H1 (cell line): ENCODE measurements at regions not wholly inside any gene's neighbourhood (a gene's known extent, or its start where the extent isn't known, plus 50 kb on each side); places are given as distances from the start of the nearest gene placed in this dataset.
"Not testable (repeated sequence)": the region's sequence is repeated elsewhere in the genome, so short reads cannot be mapped to it uniquely, and the experiment has no call there.

Source experiments
- CTCF ChIA-PET: fragments of 300-600 bp; sonication (Branson Sonifier 250); formaldehyde crosslinking; loops from one replicate; lab custom pipeline; 2021; ENCODE audit not compliant: partially characterized antibody; lab: Charles Lee
- POLR2A ChIA-PET: fragments of 300-600 bp; sonication (Branson Sonifier 250); formaldehyde crosslinking; loops from one replicate; lab custom pipeline; 2021; ENCODE audit warnings: inconsistent platforms; ENCODE audit not compliant: partially characterized antibody; lab: Charles Lee
- DNase-seq, 2 experiments: peaks; one replicate each; pipeline versions ENCODE4 v3.0.0 to v3.0.0-alpha.2; 2010 to 2022; ENCODE audit warnings: low spot score in 2 of 2, low read depth in 1 of 2, mixed read lengths in 1 of 2
- FAIRE-seq: peaks from 2 replicates; lab custom pipeline; 2011; peaks lifted over from hg19 to GRCh38; lab: Jason Lieb, UNC
- H2AFZ ChIP-seq: 2 replicates; pipeline ENCODE4 v1.8.1; 2012; ENCODE audit warnings: low read length, inconsistent platforms
- H2AK5ac ChIP-seq: 2 replicates; pipeline ENCODE4 v1.6.1; 2013; ENCODE audit warnings: low read depth, low read length
- H2BK120ac ChIP-seq: replicated peaks from 2 replicates; pipeline ENCODE3; 2013; ENCODE audit warnings: low read depth, low read length, inconsistent platforms
- H2BK12ac ChIP-seq: 2 replicates; pipeline ENCODE4 v1.6.1; 2013; ENCODE audit warnings: low read depth, low read length
- H2BK15ac ChIP-seq: 2 replicates; pipeline ENCODE4 v1.6.1; 2013; ENCODE audit warnings: low read length
- H2BK20ac ChIP-seq: 2 replicates; pipeline ENCODE4 v1.6.1; 2013; ENCODE audit warnings: low read length
- H2BK5ac ChIP-seq: 2 replicates; pipeline ENCODE4 v1.6.1; 2013; ENCODE audit warnings: low read depth, low read length
- H3K14ac ChIP-seq: 2 replicates; pipeline ENCODE4 v1.6.1; 2013; ENCODE audit warnings: inconsistent platforms; ENCODE audit not compliant: insufficient read length
- H3K18ac ChIP-seq: 2 replicates; pipeline ENCODE4 v1.6.1; 2013; ENCODE audit warnings: low read length; ENCODE audit errors: extremely low read depth
- H3K23ac ChIP-seq: 2 replicates; pipeline ENCODE4 v1.6.1; 2013; ENCODE audit warnings: inconsistent platforms; ENCODE audit not compliant: insufficient read length
- H3K23me2 ChIP-seq: 2 replicates; pipeline ENCODE4 v1.6.1; 2013; ENCODE audit warnings: low read depth, low read length
- H3K27ac ChIP-seq: 2 replicates; pipeline ENCODE4 v1.6.1; 2011; ENCODE audit warnings: low read depth, low read length, inconsistent platforms
- H3K27me3 ChIP-seq, 4 experiments: replicated peaks in 1 of 4; 1 replicate in 1 of 4; 2 replicates in 3 of 4; pipeline versions ENCODE4 v1.6.1 to v1.8.1; 2011 to 2013; ENCODE audit warnings: low read length in 3 of 4, mild to moderate bottlenecking in 3 of 4, inconsistent platforms in 2 of 4, mixed read lengths in 2 of 4, moderate library complexity in 1 of 4; ENCODE audit not compliant: control insufficient read depth in 3 of 4, insufficient read depth in 3 of 4; ENCODE audit errors: extremely low read depth in 1 of 4
- H3K36me3 ChIP-seq, 4 experiments: 2 replicates each; pipeline versions ENCODE4 v1.6.1 to v1.8.1; 2011 to 2013; ENCODE audit warnings: mild to moderate bottlenecking in 4 of 4, low read length in 3 of 4, moderate library complexity in 2 of 4, control low read depth in 1 of 4, inconsistent platforms in 1 of 4; ENCODE audit not compliant: insufficient read depth in 4 of 4, control insufficient read depth in 2 of 4
- H3K4ac ChIP-seq: replicated peaks from 2 replicates; pipeline ENCODE3; 2013; ENCODE audit warnings: low read length, low read depth, mixed read lengths, inconsistent platforms; ENCODE audit not compliant: insufficient read length
- H3K4me1 ChIP-seq, 4 experiments: replicated peaks in 1 of 4; 1 replicate in 1 of 4; 2 replicates in 3 of 4; pipeline versions ENCODE4 v1.6.1 to v1.8.1; 2011 to 2013; ENCODE audit warnings: low read length in 3 of 4, inconsistent platforms in 2 of 4, mixed read lengths in 1 of 4; ENCODE audit not compliant: insufficient read depth in 4 of 4, control insufficient read depth in 3 of 4
- H3K4me2 ChIP-seq, 2 experiments: 2 replicates each; pipeline versions ENCODE4 v1.6.1 to v1.8.1; 2011 to 2013; ENCODE audit warnings: low read depth in 2 of 2, low read length in 2 of 2, control low read depth in 1 of 2, inconsistent platforms in 1 of 2, mild to moderate bottlenecking in 1 of 2; ENCODE audit not compliant: insufficient read depth in 1 of 2
- H3K4me3 ChIP-seq, 4 experiments: fragments of 200-600, 300-600 bp in 1 of 4; sonication (generic), shearing (Covaris generic), sonication (Bioruptor Twin) in 1 of 4; 2 replicates each; pipeline versions ENCODE4 v1.5.1 to v1.8.1; 2011 to 2016; ENCODE audit warnings: low read length in 4 of 4, low read depth in 3 of 4, control low read depth in 2 of 4, inconsistent platforms in 2 of 4, mild to moderate bottlenecking in 2 of 4, mixed read lengths in 1 of 4, moderate library complexity in 1 of 4; ENCODE audit not compliant: insufficient read depth in 2 of 4; ENCODE audit errors: extremely low read depth in 1 of 4
- H3K56ac ChIP-seq: replicated peaks from 2 replicates; pipeline ENCODE3; 2013; ENCODE audit warnings: low read depth, mild to moderate bottlenecking, mixed read lengths, low read length, inconsistent platforms; ENCODE audit not compliant: insufficient read length
- H3K79me1 ChIP-seq: 2 replicates; pipeline ENCODE4 v1.6.1; 2013; ENCODE audit warnings: low read depth, low read length, control low read depth
- H3K79me2 ChIP-seq, 2 experiments: 2 replicates each; pipeline versions ENCODE4 v1.6.1 to v1.8.1; 2012 to 2013; ENCODE audit warnings: low read length in 2 of 2, mild to moderate bottlenecking in 2 of 2, inconsistent platforms in 1 of 2; ENCODE audit not compliant: insufficient read depth in 2 of 2, control insufficient read depth in 1 of 2
- H3K9ac ChIP-seq, 4 experiments: replicated peaks in 1 of 4; 1 replicate in 1 of 4; 2 replicates in 3 of 4; pipeline versions ENCODE4 v1.6.1 to v1.8.1; 2011 to 2013; ENCODE audit warnings: low read depth in 3 of 4, low read length in 3 of 4, control low read depth in 2 of 4, mild to moderate bottlenecking in 2 of 4, moderate library complexity in 2 of 4, inconsistent platforms in 1 of 4; ENCODE audit errors: extremely low read depth in 1 of 4
- H3K9me3 ChIP-seq, 2 experiments: 2 replicates each; pipeline versions ENCODE4 v1.6.1 to v1.8.1; 2012 to 2013; ENCODE audit warnings: mild to moderate bottlenecking in 2 of 2, moderate library complexity in 2 of 2, control low read depth in 1 of 2, inconsistent platforms in 1 of 2, low read depth in 1 of 2, low read length in 1 of 2, mixed read lengths in 1 of 2; ENCODE audit not compliant: insufficient read depth in 2 of 2
- H4K20me1 ChIP-seq, 2 experiments: replicated peaks in 1 of 2; 2 replicates each; pipeline versions ENCODE3 to v1.8.1; 2011 to 2013; ENCODE audit warnings: inconsistent platforms in 2 of 2, low read length in 2 of 2, mild to moderate bottlenecking in 1 of 2; ENCODE audit not compliant: insufficient read depth in 2 of 2, control insufficient read depth in 1 of 2
- H4K5ac ChIP-seq: 2 replicates; pipeline ENCODE4 v1.6.1; 2013; ENCODE audit warnings: low read length, low read depth, mixed read lengths, inconsistent platforms; ENCODE audit not compliant: insufficient read length
- H4K8ac ChIP-seq: 2 replicates; pipeline ENCODE4 v1.8.0; 2013; ENCODE audit warnings: mild to moderate bottlenecking, moderate library complexity, low read length, inconsistent platforms; ENCODE audit not compliant: insufficient read depth; ENCODE audit errors: extremely low read depth
- H4K91ac ChIP-seq: replicated peaks from 2 replicates; pipeline ENCODE3; 2013; ENCODE audit warnings: low read length, mixed read lengths, inconsistent platforms; ENCODE audit not compliant: insufficient read length
- ASH2L ChIP-seq: fragments of 200-600, 300-600 bp; sonication (generic); IDR thresholded peaks from one replicate; pipeline ENCODE4 v1.7.1; 2017; ENCODE audit warnings: low read length
- EGR1 ChIP-seq: IDR thresholded peaks from 2 replicates; pipeline ENCODE4 v1.6.1; 2011; ENCODE audit warnings: low read depth, low read length, borderline replicate concordance
- GABPA ChIP-seq: IDR thresholded peaks from 2 replicates; pipeline ENCODE4 v1.6.1; 2011; ENCODE audit warnings: mild to moderate bottlenecking, low read length, moderate library complexity, borderline replicate concordance; ENCODE audit not compliant: insufficient read depth
- SIN3A ChIP-seq, 2 experiments: IDR thresholded peaks in 1 of 2; conservative IDR thresholded peaks in 1 of 2; 2 replicates each; pipeline ENCODE4 v1.6.1; 2011 to 2012; ENCODE audit warnings: low read length in 2 of 2, improper control_type of control experiment in 1 of 2, low read depth in 1 of 2, mild to moderate bottlenecking in 1 of 2
- SP1 ChIP-seq: IDR thresholded peaks from 2 replicates; pipeline ENCODE4 v1.6.1; 2011; ENCODE audit warnings: low read depth, low read length
- SP4 ChIP-seq: IDR thresholded peaks from 2 replicates; pipeline ENCODE4 v1.6.1; 2012; ENCODE audit warnings: low read length, inconsistent platforms
- SUZ12 ChIP-seq: fragments of 200-600 bp; sonication (generic); IDR thresholded peaks from 2 replicates; pipeline ENCODE4 v1.6.1; 2012; ENCODE audit warnings: mild to moderate bottlenecking, inconsistent platforms, low read length, moderate library complexity, mixed read lengths
- WGBS, 2 experiments: shearing (Covaris generic) in 1 of 2; methylation state at CpG; one replicate each; pipeline versions ENCODE4 v1.1.6 to v1.1.7; 2013 to 2015; ENCODE audit warnings: low lambda C conversion rate in 2 of 2, mixed read lengths in 2 of 2, inconsistent platforms in 1 of 2, low coverage in 1 of 2, missing lambda C conversion rate in 1 of 2; ENCODE audit not compliant: insufficient replicate concordance in 2 of 2, insufficient coverage in 1 of 2, insufficient read length in 1 of 2; ENCODE audit errors: extremely low coverage in 1 of 2, missing lambda C conversion rate in 1 of 2; 5-methylcytosine and 5-hydroxymethylcytosine counted together
- TF ChIP-seq, protein P1 (sequence below): IDR thresholded peaks from 2 replicates; pipeline ENCODE4 v1.6.1; 2011; ENCODE audit warnings: low read depth, mild to moderate bottlenecking, low read length; ENCODE audit not compliant: insufficient read depth

GRCh38 chr1:221045842-221046831, 166.9 kb downstream of the HLX start (continued):
- no peak for TF ChIP-seq SP1
- TF ChIP-seq, protein P1, sequence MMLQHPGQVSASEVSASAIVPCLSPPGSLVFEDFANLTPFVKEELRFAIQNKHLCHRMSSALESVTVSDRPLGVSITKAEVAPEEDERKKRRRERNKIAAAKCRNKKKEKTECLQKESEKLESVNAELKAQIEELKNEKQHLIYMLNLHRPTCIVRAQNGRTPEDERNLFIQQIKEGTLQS, result no peak
- no peak for TF ChIP-seq GABPA
- TF ChIP-seq EGR1, result no peak
- no peak for TF ChIP-seq ASH2L
- no peak for TF ChIP-seq SIN3A (conservative IDR thresholded peaks at IDR 0.05 in 1 of 2, IDR thresholded peaks at IDR 0.05 in 1 of 2; ENCODE audit: low read depth in 1 of 2, low read length in 2 of 2)
- no peak for TF ChIP-seq SP4
- TF ChIP-seq SUZ12, result no peak

DNA sequence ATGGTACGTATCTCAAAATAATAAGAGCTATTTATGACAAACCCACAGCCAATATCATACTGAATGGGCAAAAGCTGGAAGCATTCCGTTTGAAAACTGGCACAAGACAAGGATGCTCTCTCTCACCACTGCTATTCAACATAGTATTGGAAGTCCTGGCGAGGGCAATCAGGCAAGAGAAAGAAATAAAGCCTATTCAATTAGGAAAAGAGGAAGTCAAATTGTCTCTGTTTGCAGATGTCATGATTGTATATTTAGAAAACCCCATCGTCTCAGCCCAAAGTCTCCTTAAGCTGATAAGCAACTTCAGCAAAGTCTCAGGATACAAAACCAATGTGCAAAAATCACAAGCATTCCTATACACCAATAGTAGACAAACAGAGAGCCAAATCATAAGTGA, 172.1 kb downstream of the HLX start:
- H3K79me2 ChIP-seq, CTCF ChIA-PET, POLR2A ChIA-PET, H3K9me3 ChIP-seq, H3K4ac ChIP-seq, H3K9ac ChIP-seq, H3K36me3 ChIP-seq, H3K18ac ChIP-seq, H2BK120ac ChIP-seq, H3K4me1 ChIP-seq, H3K79me1 ChIP-seq, H4K5ac ChIP-seq, H4K8ac ChIP-seq, H3K14ac ChIP-seq, H3K56ac ChIP-seq, H4K91ac ChIP-seq, H2AK5ac ChIP-seq, H3K27ac ChIP-seq, H2BK5ac ChIP-seq, H3K4me3 ChIP-seq, H3K23ac ChIP-seq, H2BK12ac ChIP-seq, H2AFZ ChIP-seq, H3K4me2 ChIP-seq, H2BK15ac ChIP-seq, H3K23me2 ChIP-seq, H2BK20ac ChIP-seq, DNase-seq, H3K27me3 ChIP-seq, H4K20me1 ChIP-seq, FAIRE-seq: not testable (repeated sequence)
- WGBS, 2 experiments, result 86% methylated on average over 4 of the region's 4 CpGs; no CpG with 5 or more reads in 1 of the 2 experiments
